GF-D8 (cell line): ENCODE measurements at regions not wholly inside any gene's neighbourhood (a gene's known extent, or its start where the extent isn't known, plus 50 kb on each side); places are given as distances from the start of the nearest gene placed in this dataset.

Experiments
- DNase-seq: peaks from one replicate; lab custom pipeline; 2025; lab: John Stamatoyannopoulos, UW

DNA sequence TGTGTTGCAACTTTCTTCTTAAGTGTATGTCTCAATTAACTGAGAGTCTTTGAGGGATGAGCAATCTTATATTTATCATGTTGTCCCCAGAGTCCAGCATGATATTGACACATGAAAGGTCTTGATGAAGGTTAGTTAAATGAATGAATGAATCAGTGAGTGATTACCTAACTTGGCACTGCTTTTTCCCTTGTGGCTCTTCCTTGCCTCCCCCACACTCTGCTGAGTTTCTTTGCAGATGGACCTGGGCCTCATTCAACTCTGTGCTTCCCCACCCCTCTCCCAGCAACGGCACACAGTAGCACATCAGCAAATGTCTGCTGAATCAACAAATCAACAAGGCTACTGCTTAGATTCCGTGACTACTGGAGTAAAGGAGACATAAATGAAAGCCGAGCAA is 235.1 kb upstream of the CXCL12 start:
- DNase-seq = no peak

DNA sequence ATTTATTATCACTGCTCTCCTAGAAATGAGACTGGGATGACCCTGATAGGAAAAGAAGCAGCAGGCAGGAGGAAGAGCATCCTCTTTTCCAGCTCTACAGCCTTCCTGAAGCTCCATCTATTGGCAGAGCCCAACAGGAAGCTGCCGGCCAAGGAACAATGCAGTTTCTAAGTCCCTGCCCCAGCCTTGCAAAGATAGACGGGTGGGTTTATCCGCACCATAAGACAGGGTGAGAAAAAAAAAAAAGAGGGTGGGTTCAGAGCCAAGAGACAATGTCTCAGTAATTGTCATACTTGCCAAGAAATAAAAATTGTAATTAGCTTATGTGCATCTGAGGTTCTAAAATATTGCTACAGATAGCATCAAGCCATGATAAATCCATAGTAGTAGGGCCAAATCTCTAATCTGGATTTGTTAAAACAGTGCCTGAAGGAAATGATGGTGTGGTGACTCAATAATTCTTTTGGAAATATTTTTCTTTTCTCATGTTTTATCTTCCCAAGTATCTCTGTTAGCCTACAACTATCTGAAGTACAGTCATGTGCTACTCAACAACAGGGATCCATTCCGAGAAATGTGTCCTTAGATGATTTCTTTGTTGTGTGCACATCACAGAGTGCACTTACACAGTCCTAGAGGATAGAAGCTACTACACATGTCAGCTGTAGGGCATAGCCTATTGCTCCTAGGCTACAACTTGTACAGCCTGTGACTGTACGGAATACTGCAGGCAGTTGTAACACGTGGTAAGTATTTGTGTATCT is 242.9 kb upstream of the CXCL12 start:
- no peak for DNase-seq

DNA sequence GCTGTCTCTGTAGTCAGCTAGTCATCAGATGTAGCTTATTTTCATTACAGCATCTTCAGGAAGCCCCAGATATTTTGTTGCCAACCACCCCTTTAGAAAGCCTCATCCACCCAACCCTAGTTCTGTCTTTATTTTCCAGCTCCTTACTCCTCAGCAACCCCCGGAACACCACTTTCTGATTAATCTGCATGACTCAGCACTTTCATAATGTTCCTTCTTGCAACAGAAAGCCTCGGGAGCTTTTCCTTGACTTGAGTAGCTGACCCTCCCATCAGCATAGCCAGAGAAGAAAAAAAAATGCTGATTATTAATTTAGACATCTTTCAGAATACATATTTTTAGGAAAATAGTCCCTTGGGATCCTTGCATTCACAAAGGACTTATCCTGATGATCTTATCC is 244.0 kb upstream of the CXCL12 start:
- DNase-seq = no peak

DNA sequence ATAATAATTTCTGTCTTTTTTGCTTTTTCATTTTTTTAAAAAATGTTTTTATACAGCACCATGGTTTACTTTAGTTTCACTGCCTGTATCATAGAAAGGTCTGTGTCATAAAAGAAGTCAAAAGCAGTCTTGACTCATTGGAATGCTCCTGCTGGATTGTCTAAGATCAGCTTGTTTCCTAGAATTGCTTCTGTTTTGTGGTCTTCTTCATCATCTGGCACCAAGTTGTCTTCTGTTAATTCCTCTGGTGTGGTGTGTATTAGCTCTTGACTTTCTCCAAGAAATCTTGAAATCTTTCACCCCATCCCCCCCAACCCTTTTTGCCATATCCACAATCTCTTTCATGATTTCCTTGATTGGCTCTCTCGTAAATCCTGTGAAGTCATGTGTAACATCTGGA is 250.3 kb upstream of the CXCL12 start:
- no peak for DNase-seq

DNA sequence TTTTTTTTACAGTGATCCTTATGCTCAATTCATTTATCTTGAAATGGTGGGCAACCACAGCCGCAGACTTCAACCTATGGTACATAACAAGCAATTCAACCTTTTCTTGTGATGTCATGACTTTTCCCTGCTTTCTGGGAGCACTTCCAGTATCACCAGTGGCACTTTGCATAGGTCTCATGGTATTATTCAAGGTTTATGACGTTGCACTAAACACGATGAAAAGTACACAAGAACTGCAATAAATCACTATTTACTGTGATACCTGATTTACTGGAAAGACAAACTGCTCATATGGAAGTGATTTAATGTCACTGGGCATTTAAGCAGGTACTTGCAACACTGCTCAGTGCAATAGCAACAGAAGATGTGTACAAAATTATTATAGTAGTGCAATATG is 251.7 kb upstream of the CXCL12 start:
- DNase-seq = no peak

DNA sequence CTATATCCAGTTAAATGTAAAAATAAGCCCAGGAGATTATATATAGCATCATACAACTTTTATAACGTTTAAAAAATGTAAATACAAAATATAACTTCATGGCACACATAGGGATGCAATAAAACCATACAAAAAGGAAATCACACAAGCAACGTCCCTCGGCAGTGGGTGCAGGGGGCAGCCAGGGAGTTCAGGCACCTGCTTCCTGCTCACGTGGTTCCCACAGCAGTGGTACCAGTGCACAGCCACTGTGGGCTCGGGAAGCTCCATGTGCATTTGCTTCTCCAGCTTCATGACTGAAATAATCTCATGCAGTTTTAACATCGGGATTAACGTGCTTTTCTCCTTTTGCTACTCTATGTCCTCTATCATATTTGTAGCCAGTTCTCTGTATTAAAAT is 255.5 kb upstream of the CXCL12 start:
- DNase-seq = no peak

DNA sequence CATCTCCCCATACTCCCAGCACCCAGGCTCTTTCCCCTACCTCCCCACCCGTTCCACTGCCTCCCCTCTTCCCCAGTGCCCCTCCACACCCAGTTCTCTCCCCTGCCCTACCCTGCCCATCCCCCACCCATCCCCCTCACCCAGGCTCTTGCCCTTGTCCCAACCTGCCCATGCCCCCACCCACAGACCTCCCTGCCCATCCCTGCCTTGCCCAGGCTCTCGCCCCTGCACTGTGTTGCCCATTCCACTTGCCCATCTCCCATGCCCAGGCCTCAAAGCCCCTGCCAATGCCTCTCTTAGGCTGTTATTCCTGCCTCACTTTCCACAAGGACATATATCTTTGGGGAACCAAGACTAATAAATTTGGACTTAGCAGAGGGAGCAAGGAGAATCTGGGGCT is 262.6 kb upstream of the CXCL12 start:
- DNase-seq = no peak

DNA sequence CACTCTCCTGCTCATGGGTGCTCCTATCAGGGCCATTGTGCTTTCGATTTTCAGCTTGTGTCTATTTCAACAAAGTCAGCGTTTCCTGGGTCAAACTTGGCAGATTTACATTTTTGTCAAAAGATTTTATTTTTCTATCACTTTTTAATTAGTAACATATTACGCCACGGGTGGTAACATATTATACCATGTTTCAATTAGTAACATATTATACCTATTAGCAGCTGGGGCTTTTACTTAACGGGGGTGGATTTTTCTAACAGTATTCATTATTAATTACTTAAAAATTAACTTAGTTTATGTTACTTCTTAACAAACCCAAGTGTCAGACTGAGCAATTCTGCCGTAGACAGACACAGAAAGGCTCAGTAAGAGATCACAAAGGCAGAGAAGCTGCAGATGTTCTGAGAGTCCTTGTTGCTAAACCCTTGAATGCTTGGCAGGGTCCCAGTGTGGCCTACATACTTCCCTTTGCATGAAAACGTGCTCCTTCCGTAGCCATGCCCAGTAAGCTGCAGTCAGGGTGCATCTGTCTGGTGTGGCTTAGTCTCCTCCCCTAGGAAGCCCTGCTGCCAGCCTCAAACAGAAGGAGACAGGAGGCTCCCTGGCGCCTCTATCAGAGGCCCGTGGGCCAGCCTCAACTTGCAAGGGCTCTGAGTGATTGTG is 263.1 kb upstream of the CXCL12 start:
- no peak for DNase-seq

DNA sequence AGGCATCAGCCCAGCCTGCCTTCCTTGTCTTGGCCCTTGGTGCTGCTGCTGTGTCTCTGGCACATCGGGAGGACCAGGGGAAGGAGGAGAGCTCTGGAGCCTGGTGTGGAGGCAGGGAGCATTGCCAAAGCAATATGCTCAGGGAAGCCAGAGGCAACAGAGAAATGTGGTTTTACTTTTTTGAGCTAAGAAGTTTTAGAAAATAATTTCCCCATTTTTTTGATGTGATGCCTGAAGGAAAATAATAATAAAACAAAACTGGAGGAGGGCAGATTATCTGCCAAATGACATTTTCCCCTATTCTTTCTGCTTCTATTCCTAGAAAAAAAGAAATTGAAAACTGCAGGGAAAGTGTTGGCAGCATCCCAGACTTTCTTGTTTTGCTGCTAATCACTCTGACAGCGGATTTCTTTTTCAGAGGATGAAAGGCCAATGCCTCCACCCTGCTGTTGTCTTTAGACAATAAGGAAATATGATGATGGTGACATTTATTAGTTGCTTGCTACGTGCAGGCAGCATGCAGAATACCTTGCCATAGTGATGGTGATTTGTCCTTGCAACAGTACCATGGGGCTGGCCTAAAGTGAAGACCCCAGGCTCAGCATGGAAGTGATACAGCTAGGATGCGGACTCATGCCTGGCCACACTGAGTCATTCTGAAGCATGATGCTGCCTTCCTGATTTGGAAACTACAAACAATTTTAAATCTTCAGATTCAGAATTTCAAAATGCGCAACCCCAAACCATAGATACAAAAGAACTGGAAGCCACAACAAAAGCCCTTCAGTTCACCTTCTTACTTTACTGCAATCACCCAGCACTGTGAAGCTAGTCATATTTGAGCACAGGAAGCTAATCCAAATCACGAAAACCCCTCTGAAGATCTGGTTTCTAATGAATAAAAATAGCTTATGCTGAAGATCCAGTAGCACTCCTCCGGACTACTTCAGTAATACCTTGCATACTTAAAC is 260.2 kb upstream of the TMEM72 start:
- no peak for DNase-seq

DNA sequence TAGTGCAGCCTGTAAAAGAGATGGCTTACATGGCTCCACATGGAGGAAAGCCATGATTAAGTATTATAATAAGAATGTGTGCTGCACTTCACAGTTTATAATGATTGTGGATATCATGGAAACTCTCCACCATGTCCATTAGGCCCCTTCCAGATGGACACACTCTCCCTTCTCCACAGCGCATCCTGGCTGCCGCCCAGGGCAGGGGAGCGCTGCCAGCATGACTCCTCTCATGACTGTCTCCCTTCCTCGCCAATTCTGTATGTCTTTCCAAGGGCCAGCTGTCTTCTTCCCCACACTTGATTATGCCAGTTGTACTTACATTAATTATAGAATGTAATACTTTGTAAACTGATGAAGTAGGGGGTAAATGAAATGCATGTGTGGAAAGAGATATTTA is 259.3 kb upstream of the TMEM72 start:
- DNase-seq = no peak

DNA sequence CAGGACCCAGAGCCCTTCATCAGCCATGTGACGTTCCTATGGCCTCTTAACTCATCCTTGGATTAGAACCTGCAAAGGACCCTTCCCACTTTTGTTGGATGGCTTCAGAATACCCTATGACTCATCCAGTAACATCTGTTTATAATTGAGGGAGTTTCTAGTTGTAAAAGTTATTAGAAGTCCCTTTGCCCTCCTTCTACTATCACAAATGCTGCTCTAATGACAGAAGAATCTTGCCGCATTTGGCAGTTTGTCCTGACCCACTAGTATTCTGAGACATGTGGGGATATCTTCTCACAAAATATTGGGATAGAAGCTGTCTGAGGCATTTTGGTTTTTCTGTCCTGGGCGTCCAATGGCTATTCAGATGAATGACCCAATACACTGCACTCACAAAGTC is 251.8 kb upstream of the TMEM72 start:
- no peak for DNase-seq

DNA sequence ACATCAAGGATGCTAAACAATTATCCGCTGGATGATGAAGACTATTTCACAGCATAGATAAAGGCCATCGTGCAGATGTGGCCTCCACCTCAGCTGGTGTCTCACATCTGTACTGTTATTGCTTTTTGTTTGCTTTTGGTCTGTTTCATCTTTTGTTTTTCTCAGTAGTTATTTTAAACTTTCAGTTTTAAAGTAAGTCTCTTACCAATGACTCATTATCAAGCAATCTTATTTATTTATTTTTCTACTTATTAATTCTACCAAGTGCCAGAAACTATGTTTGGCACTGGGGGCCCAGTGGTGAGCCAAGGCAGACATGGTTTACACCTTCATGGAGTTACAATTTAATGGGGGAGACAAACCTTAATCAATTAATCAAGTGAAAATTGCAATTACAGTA is 250.9 kb upstream of the TMEM72 start:
- no peak for DNase-seq

DNA sequence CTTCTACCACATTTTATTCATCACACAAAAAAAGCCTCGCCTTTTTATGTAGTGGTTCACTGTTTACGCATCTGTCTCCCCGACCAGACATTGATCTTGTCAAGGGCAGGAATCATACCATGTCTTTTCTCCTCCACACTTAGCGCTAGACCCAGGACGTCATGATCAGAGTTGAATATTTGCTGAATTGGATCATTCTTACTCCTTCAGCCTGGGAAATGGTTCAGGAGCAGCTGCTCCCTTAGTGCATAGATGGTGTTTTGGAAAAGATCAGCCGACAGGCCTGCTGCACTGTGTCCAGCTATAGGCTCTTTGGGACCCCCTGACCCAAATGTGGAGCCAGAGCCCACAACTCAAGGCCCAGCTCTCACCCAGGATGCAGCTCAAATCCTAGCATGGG is 249.1 kb upstream of the TMEM72 start:
- DNase-seq = no peak

DNA sequence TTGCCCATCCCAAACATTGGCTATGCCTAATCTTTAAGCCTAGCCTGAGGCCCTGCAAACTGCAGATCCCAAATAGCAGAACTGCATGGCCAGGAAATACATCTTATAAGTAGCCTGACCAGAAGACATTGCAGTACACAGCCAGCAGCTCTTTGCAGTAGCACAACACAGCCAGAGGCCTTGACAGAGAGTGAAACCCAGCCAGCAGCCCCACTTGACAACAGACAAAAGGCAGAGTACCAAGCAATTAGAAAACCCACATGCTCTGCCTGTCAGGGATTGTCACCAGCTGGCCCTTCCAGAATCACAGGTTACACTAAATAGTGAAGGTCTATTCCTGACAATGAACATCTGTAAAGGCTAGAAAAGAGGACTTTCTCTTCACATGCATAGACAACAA is 242.8 kb upstream of the TMEM72 start:
- DNase-seq = no peak

DNA sequence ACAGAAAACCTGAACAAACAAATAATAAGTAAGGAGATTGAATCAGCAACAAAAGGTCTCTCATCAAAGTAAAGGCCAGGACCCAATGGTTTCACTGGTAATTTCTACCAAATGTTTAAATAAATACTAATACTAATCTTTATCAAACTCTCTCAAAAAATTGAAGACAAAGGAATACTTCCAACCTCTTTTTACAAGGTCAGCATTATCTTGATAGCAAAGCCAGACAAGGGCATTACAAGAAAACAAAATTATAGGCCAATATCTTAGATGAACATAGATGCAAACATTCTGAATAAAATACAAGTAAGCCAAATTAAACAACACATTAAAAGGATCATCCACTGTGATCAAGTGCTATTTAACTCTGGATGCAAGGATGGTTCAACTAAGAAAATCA is 239.8 kb upstream of the TMEM72 start:
- no peak for DNase-seq

DNA sequence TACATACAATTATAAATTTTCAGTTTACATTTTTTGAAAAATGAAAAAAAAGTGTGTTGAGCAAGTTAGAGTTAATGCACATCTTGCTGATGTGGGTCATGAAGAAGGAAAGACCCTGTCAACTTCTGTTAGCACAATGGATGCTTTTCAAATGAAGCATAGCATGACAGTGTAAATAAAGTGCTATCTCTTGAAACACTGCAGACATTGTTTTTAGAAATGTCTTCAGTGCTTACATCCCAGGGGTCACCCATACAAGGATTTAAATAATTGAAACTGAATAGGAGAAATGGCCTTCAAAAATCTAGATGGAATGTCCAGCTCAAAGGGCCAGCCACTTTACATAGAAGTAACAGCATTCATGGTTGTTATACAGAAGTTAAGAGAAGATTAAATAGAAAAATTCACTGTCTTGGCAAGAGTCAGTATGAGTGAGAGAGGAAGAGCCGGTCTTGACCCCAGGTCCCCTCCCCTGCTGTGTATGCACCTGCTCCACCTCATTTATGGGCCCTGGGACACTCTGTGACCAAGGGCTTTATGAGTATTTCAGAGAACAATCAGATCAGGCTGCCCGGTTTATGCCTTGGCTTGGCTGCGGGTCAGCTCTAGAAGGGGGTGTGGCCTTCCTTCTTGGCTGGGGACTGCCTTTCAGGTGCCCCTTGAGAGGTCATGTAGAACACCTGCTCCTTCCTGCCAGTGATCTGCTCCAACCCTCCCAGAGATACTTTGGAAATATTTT is 237.7 kb upstream of the TMEM72 start:
- DNase-seq = no peak

DNA sequence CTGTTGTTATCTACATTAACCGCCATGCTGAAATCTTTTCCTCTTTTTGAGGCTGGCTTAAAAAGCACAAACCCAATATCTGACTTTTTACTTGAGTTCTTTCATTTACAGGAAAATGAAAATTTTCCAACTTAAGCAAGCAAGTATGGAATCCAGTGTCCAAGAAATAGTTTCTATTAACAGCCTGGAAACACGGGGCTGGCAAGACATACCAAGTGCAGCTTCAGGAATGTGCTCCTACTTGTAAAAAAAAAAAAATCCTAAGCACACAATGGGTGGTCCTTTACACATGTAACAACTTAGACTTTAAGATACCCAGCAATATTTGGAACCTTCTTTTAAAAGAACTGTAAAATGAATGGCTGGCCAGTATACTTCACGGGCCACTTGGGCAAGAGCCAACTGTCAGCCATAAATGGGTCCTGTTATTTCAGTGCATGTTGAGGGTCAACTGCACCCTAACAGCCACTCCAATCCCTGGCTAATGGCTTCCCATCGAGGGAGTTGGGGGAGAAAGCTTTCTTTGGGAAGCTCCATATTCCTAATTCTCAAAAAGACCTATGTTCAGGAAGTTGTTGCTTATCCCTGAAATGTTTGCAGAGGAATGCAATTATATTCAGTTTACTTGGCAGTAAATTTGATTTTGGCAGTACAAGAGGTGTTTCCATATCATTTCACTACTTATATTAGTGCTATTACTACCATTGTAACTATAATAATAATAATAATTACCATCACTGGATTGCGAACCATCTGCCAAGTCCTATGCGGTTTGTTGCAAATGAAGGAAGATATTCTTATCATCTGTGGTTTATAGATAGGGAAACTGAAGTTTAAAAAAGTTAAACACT is 236.4 kb upstream of the TMEM72 start:
- no peak for DNase-seq

DNA sequence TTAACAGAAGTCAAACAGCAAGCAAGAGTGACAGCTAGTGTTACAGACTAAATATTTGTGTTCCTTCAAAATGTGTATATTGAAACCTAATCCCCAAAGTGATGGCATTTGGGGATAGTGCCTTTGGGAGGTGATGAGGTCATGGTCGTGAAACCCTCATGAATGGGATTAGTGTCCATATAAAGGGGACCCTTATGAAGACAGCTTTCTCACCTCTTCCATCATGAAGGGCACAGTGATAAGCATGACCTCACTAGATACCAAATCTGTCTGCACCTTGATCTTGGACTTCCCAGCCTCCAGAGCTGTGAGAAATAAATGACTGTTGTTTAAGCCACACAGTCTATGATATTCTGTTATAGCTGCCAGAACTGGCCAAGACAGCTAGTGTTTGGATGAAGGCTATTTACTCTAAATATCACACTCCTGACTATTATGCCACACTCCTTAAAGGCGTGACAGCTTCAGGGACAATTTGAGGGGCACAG is 235.7 kb upstream of the TMEM72 start:
- no peak for DNase-seq

DNA sequence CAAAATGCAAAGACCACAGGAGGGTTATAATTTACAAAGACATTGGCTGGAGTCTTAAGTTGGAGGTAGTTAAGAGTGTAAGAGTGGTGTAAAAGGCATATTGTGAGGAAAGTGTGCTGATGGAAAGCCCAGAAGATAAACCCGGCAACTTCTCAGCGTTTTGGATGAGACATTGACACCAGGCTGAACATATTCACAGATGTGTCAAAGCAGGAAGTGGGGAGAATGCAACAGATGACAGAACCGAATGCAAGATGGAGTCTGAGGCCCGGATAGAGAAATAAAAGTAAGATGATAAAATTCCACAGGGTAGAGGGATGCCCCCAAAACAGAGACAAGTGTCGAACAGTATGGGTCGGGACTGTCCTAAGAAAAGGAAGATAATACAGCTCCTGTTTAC is 230.4 kb upstream of the TMEM72 start:
- no peak for DNase-seq

DNA sequence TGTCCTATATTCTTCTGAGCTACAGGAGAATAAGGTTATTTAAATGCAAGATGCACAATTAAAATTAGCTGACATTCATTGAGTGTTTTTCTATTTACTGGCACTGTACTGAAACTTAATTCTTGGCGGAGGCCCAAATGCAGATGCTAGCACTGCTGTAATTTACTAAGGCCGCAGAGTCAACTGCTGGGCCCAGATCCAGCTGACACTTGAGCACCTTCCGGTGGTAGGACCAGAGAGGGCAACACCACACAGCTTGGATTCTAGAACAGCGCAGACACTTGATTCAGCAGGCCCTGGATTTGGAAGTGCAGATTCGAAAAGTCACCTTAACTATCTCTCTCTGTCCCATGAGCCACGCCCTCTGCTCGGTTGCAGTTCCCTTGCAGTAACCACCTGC is 228.6 kb upstream of the TMEM72 start:
- no peak for DNase-seq

DNA sequence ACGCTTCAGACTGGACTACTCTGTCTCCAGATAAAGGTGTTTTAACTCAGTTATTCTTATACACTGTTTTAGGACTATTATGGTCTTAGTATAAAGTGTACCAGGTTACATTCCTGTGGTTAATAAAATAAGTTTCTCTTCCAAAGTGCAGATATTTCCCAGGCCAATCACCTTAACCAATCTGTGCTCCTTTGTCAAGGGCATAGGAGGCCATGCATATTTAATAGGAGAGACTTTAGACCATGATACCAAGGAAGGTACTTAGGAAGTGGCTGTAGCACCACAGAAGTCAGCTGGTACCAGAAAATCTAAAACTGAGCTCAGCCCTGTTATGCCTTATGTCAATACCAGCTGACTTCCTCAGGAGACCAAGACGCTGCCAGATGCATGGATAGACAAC is 226.5 kb upstream of the TMEM72 start:
- DNase-seq = no peak
